SK-N-SH treated with all-trans-retinoic acid at 6 μM for 48 hours (cell line): ENCODE measurements at regions not wholly inside any gene's neighbourhood (a gene's known extent, or its start where the extent isn't known, plus 50 kb on each side); places are given as distances from the start of the nearest gene placed in this dataset.

Experiments used
- ATAC-seq: fragments of 200-7000 bp; cut with Tn5 transposase; 3 replicates; pipeline ENCODE4 v1.9.1; 2020; ENCODE audit warnings: mild to moderate bottlenecking, moderate library complexity
- ARNTL ChIP-seq: fragments of 450-650 bp; formaldehyde crosslinking; IDR thresholded peaks from 2 replicates; pipeline ENCODE4 v1.5.0; 2020; ENCODE audit warnings: low read depth, mild to moderate bottlenecking, moderate library complexity, borderline replicate concordance
- BACH2 ChIP-seq: fragments of 250-450 bp; sonication (Bioruptor Pico); IDR thresholded peaks from 2 replicates; pipeline ENCODE4 v1.9.0; 2021; ENCODE audit warnings: mild to moderate bottlenecking, borderline replicate concordance
- CREB5 ChIP-seq: fragments of 250-450 bp; sonication (Bioruptor Pico); IDR thresholded peaks from 2 replicates; pipeline ENCODE4 v1.5.1; 2020; ENCODE audit warnings: low read depth, mild to moderate bottlenecking, moderate library complexity
- CSDC2 ChIP-seq: fragments of 250-450 bp; sonication (Bioruptor Pico); IDR thresholded peaks from 2 replicates; pipeline ENCODE4 v1.5.0; 2020; ENCODE audit warnings: mild to moderate bottlenecking, moderate library complexity
- CSRNP3 ChIP-seq: fragments of 250-450 bp; sonication (Bioruptor Pico); IDR thresholded peaks from 2 replicates; pipeline ENCODE4 v1.5.1; 2021; ENCODE audit warnings: mild to moderate bottlenecking, moderate library complexity
- ESRRG ChIP-seq: fragments of 250-450 bp; sonication (Bioruptor Pico); IDR thresholded peaks from 2 replicates; pipeline ENCODE4 v1.6.1; 2021; ENCODE audit warnings: mild to moderate bottlenecking
- GLIS3 ChIP-seq: fragments of 250-450 bp; sonication (Bioruptor Pico); IDR thresholded peaks from 2 replicates; pipeline ENCODE4 v1.5.0; 2020; ENCODE audit warnings: mild to moderate bottlenecking, moderate library complexity
- PATZ1 ChIP-seq: fragments of 250-450 bp; sonication (Bioruptor Pico); IDR thresholded peaks from 2 replicates; pipeline ENCODE4 v1.8.0; 2020; ENCODE audit warnings: mild to moderate bottlenecking, moderate library complexity, borderline replicate concordance
- POU6F1 ChIP-seq: fragments of 250-450 bp; sonication (Bioruptor Pico); IDR thresholded peaks from 2 replicates; pipeline ENCODE4 v1.8.0; 2021; ENCODE audit warnings: low read depth, mild to moderate bottlenecking, moderate library complexity, borderline replicate concordance
- RARB ChIP-seq: fragments of 250-450 bp; sonication (Bioruptor Pico); IDR thresholded peaks from 2 replicates; pipeline ENCODE4 v1.8.0; 2021; ENCODE audit warnings: mild to moderate bottlenecking, moderate library complexity
- SNAI2 ChIP-seq: fragments of 250-450 bp; sonication (Bioruptor Pico); IDR thresholded peaks from 2 replicates; pipeline ENCODE4 v1.5.0; 2020; ENCODE audit warnings: mild to moderate bottlenecking, moderate library complexity
- TCF4 ChIP-seq: fragments of 250-450 bp; sonication (Bioruptor Pico); IDR thresholded peaks from 2 replicates; pipeline ENCODE4 v1.8.0; 2021; ENCODE audit warnings: mild to moderate bottlenecking, moderate library complexity, borderline replicate concordance
- TOX ChIP-seq: fragments of 250-450 bp; sonication (Bioruptor Pico); IDR thresholded peaks from 2 replicates; pipeline ENCODE4 v1.8.0; 2021; ENCODE audit warnings: mild to moderate bottlenecking, moderate library complexity, borderline replicate concordance
- TSHZ2 ChIP-seq: fragments of 250-450 bp; sonication (Bioruptor Pico); IDR thresholded peaks from 2 replicates; pipeline ENCODE4 v1.5.0; 2020; ENCODE audit warnings: mild to moderate bottlenecking, moderate library complexity
- ZC3H10 ChIP-seq: fragments of 250-450 bp; sonication (Bioruptor Pico); IDR thresholded peaks from 2 replicates; pipeline ENCODE4 v1.5.1; 2021; ENCODE audit warnings: mild to moderate bottlenecking, moderate library complexity
- ZFP3 ChIP-seq: fragments of 250-450 bp; sonication (Bioruptor Pico); IDR thresholded peaks from 2 replicates; pipeline ENCODE4 v1.5.0; 2020; ENCODE audit warnings: mild to moderate bottlenecking, moderate library complexity
- ZFP30 ChIP-seq: fragments of 450-650 bp; formaldehyde crosslinking; IDR thresholded peaks from 2 replicates; pipeline ENCODE4 v1.5.0; 2022; ENCODE audit warnings: mild to moderate bottlenecking, moderate library complexity
- ZNF70 ChIP-seq: fragments of 450-650 bp; formaldehyde crosslinking; IDR thresholded peaks from 2 replicates; pipeline ENCODE4 v1.5.0; 2020; ENCODE audit warnings: mild to moderate bottlenecking, moderate library complexity
- ZNF8 ChIP-seq: fragments of 450-650 bp; formaldehyde crosslinking; IDR thresholded peaks from 2 replicates; pipeline ENCODE4 v1.5.0; 2020; ENCODE audit warnings: mild to moderate bottlenecking, moderate library complexity

GRCh38 chr3:127052121-127052561 lies 69.2 kb downstream of the PLXNA1 start:
- TF ChIP-seq TOX (CRISPR knock-in tag) (no peak), CREB5 (CRISPR knock-in tag) (no peak), CSDC2 (no peak), ZFP3 (CRISPR knock-in tag) (no peak), RARB (CRISPR knock-in tag) (no peak), ZNF70 (CRISPR knock-in tag) (no peak)
- ATAC-seq: no peak

- ATAC-seq: no peak
- no peak for TF ChIP-seq ESRRG (CRISPR knock-in tag)
- no peak for TF ChIP-seq CREB5 (CRISPR knock-in tag)
- no peak for TF ChIP-seq POU6F1 (CRISPR knock-in tag)
- TF ChIP-seq TCF4 (CRISPR knock-in tag): no peak
- TF ChIP-seq ZFP30 (CRISPR knock-in tag): no peak
- TF ChIP-seq TOX (CRISPR knock-in tag): no peak
- TF ChIP-seq CSDC2: no peak
- no peak for TF ChIP-seq ZC3H10 (CRISPR knock-in tag)
- no peak for TF ChIP-seq GLIS3
- no peak for TF ChIP-seq TSHZ2
- no peak for TF ChIP-seq ZFP3 (CRISPR knock-in tag)
- TF ChIP-seq BACH2: no peak
Measured at GRCh38 chr3:127053026-127053425, 70.1 kb downstream of the PLXNA1 start.

GRCh38 chr3:127053450-127053849 lies 70.5 kb downstream of the PLXNA1 start:
- ATAC-seq: no peak
- TF ChIP-seq CSRNP3 (CRISPR knock-in tag) (no peak), TCF4 (CRISPR knock-in tag) (no peak), ZFP3 (CRISPR knock-in tag) (no peak), ZNF70 (CRISPR knock-in tag) (no peak), ARNTL (no peak), ZC3H10 (CRISPR knock-in tag) (no peak), RARB (CRISPR knock-in tag) (no peak), ZFP30 (CRISPR knock-in tag) (no peak), POU6F1 (CRISPR knock-in tag) (no peak), TSHZ2 (no peak), ZNF8 (no peak), CSDC2 (no peak), SNAI2 (CRISPR knock-in tag) (no peak), ESRRG (CRISPR knock-in tag) (no peak), PATZ1 (CRISPR knock-in tag) (no peak)
